NCI-H526 (cell line): ENCODE measurements at regions not wholly inside any gene's neighbourhood (a gene's known extent, or its start where the extent isn't known, plus 50 kb on each side); places are given as distances from the start of the nearest gene placed in this dataset.
A peak's percentile ranks its signal among the peaks of the same experiment; 100 is the strongest.

Experiments used
- DNase-seq, 2 experiments: peaks; one replicate each; lab custom pipeline; 2025; lab: John Stamatoyannopoulos, UW

DNA sequence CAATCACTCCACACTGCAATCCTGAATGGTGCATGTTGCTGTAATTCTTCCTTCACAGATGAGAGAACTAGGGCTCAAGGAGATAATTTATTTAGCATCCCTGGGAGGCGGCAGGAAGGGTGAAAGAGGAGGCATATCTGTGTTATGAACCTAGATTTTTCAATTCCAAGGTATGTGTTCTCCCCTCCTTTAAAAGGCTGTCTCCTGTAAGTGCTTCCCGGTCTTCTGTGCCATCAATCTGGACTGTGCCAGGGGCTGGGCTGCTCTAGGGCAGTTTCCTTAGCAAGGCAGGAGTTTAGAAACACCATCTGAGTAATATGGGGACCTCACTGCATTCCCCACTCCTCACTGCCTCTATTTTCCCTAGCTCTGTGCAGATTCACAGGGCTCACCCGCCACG, 185.0 kb downstream of the RFC3 start:
- no peak for DNase-seq

DNA sequence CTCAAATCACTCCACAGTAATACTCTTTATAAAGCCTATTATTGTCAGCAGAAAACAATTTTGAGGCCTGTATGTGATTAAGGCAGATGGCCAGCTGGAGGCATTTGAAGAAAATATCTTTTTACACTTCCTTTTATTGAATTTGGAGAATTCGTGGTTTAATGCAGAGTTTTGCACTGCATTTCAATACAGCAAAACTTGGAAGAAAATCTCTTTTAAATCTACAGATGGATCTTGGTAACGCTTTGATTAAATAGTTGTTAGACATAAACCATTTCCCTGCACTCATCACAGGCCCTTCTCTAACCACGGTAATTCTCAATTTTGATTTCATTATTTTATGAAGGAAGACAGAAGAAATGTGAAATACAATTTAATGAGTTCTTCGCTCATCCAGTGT, 185.7 kb downstream of the RFC3 start:
- no peak for DNase-seq

DNA sequence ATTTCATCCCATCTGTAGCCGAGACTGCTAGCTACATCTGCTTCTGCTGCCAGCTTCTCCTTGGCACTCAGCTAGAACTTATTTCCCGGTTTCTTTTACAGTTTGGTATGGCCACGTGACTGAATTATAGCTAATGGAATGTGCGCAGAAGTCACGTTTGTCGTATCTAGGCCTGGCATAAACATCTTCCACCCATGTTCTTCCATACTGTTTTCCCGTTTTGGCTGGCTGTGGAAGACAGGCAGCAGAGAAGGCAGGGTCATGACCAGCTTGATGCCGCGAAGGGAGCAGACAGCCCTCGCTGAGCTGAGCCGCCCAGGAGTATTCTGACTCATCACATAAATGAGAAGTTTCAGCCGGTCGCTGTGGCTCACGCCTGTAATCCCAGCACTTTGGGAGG, 186.7 kb downstream of the RFC3 start:
- no peak for DNase-seq

- DNase-seq, result no peak
Measured at GRCh38 chr13:34006011-34006410, 188.1 kb downstream of the RFC3 start.

GRCh38 chr13:34011552-34012085, 193.7 kb downstream of the RFC3 start:
- peak in 1 of 2 experiments; percentile 66 for DNase-seq

GRCh38 chr13:34012382-34012781, 194.4 kb downstream of the RFC3 start:
- peak in 1 of 2 experiments; percentile 60 for DNase-seq

DNA sequence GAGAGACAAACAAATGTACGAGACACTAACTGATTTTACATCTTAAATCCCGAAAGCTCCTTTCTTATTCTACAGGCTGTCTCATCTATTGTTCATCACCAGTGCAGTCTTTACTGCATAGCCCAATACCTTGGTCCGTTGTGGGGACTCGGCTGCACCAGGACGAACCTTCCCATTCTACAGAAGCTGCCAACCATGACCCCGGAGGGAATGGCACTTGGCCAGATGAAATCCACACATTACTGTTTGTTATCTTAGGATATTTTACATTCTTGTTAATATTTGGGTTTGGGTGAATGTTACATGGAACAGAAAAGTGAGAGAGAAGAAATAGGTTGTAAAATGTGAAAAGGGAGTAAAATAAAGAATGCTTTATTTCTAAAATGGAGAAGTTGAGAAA, 195.1 kb downstream of the RFC3 start:
- DNase-seq, result no peak

- no peak for DNase-seq
Measured at GRCh38 chr13:34017231-34017630, 199.3 kb downstream of the RFC3 start.

GRCh38 chr13:34019870-34020269, 201.9 kb downstream of the RFC3 start:
- no peak for DNase-seq

DNA sequence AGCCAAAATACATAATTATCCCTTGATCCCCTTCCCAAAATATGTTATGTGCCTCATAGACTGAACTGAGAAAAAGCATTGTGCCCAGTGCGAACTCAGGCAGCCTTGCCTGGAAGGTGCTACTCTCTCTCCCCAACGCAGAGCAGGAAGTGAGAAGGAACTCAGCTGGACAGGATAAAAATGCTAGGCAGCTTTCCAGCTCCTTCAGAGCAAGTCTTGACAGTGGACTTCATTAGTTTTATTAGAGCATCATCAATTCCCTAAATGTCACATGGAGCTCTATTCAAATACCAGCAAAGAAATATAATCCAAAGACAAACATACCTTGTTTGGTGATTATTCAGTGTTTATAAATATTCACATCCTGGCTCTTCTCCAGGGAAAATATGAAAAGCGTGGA, 202.4 kb downstream of the RFC3 start:
- peak; percentile 58 to 66 for DNase-seq

DNA sequence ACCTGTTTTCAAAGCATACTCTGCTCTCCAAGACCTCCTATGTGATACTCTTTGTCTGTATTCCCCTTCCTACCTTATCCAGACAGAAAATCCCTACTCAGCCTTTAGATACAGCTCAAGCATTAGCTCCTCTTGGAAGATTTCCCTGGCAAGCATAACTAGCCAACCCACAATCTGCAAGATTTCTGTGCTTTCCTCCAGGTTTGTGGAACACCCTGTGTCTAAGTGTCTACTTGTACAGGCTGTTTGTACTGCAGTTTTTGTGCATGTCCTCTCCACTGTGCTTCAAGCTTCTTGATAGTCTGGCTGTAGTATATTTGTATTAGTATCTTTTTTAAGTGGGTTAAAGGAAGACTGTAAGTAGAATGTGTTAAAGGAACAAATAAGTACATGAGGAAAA, 203.7 kb downstream of the RFC3 start:
- no peak for DNase-seq

DNA sequence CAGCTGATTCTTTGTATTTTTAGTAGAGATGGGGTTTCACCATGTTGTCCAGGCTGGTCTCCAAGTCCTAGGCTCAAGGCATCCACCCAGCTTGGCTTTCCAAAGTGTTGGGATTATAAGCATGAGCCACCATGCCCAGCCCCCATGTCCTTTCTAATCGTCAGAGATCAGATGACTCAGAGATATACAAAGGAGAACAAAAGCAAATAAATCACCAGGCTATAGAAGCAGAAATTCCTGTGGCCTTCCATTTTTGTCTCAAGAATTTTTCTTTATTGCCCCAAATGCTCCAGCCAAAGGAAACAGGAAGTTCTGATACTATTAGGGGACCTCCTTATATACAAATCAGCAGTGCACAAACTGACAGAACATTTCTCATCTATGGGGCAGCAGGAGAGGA, 207.8 kb downstream of the RFC3 start:
- DNase-seq, result no peak

- DNase-seq, result no peak
Measured at GRCh38 chr13:34026308-34026707, 208.4 kb downstream of the RFC3 start.

GRCh38 chr13:34028496-34029442, 210.8 kb downstream of the RFC3 start:
- no peak for DNase-seq

DNA sequence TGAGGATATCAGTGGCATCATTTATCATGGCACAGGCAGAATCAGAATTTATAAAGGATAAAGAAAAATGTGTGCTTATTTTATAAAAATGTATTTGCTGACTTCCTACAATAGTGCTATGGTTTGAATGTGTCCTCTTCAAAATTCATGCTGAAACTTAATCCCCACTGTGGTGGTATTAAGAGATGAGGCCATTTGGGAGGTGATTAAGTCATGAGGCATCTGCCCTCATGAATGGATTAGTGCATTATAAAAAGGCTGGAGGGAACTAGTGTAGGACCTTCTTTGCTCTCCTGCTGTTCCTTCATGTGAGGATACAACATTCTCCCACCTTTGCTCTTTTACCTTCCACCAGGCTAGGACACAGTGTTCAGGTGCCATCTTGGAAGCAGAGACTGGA, 212.8 kb downstream of the RFC3 start:
- DNase-seq, result no peak

DNA sequence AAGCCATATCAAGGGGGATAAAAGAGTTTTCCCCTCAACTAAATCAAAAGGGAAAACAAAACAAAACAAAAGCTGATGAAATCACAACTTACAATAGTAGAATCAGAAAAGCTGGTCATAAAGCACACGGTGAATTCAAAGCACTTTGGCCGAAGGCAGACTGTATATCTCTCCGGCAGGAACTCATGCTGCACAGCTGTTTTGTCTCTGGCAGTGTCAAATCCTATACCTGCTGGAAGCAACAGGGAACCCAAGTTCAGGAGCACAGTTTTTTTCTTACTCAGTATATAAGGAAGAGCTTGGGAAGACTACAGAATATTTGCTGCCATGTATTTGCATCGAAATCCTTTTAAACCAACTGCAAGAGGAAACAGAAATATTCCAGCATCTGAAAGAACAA, 213.7 kb downstream of the RFC3 start:
- peak; percentile 96 to 99 for DNase-seq

DNA sequence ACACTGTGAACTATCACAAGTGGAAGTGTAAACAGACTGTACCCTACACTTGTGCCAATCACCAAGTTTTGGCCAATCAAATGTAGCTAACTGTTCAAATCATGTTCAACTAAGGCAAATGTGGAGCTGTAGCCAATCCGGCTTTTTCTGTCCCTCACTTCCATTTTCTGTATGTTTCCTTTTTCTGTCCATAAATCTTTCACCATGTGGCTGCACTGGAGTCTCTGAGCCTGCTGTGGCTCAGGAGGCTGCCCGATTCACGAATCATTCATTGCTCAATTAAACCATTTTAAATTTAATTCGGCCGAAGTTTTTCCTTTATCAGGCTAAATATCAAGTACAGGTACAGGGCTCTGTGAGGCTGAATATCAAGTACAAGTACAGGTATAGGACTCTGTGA, 216.5 kb downstream of the RFC3 start:
- no peak for DNase-seq

DNA sequence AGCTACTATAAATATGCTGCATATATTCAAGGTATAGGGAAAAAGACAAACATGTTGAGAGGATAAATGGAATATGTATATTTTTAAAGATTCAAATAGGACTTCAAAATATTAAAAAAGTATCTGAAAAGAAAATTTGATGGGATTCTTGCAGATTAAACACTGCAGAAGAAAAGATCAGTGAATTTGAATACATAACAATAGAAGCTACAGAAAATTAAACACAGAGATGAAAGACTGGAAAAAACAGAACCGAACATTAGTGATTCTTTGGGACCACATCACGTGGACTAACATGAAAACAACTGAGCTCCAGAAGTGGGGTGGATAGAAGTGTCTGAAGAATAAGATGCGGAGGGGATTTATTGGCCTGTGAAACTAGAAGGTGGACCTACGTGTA, 217.2 kb downstream of the RFC3 start:
- no peak for DNase-seq

- peak in 1 of 2 experiments; percentile 16 for DNase-seq
Measured at GRCh38 chr13:34035676-34036325, 217.9 kb downstream of the RFC3 start.

DNA sequence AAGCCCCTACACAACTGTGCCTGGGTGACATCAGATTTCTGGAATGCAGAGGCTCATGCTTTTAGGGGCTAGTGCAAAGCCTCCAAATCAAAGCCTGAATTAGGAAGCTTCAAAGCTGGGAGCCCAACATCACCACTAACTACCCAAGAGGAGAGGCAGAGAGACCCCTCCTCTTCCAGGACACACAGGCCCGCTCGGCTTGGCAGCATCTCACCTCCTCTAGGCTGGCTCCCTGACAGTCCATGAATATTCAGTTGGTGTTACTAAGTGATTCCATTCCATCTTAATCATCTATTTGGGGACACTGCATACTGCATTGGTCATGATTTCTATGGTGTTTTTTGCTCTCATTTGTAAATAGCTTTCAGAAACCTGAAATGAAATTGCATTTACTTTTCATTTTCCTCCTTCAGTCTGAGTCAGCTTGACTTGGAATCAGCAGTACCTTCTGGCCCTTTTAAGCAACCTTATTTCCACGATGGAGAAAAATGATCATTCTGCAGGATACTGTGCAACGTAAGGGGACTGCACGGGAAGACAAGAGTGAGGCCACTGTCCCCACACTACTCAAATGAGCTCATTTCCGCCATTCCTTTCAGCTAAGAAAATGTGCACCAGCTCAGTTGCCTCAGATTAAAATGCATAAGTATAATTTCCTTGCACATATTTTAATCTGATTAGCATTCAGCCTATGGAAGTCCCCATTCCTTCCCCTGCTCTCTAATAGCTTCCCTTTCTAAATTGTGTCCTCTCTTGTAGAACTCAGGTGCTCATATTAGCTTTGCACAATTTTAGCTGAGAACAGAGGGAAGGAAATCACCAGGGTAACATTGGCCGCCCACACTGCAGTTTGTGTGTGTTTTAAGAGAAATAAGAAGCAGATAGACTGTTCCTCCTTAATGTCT, 219.9 kb downstream of the RFC3 start:
- peak in 1 of 2 experiments; percentile 48 for DNase-seq

GRCh38 chr13:34038541-34039068, 220.7 kb downstream of the RFC3 start:
- peak in 1 of 2 experiments; percentile 48 for DNase-seq

GRCh38 chr13:34039678-34040077, 221.7 kb downstream of the RFC3 start:
- DNase-seq, result no peak
